ENCODE measurements at regions not wholly inside any gene's neighbourhood (a gene's known extent, or its start where the extent isn't known, plus 50 kb on each side); places are given as distances from the start of the nearest gene placed in this dataset.

DNA sequence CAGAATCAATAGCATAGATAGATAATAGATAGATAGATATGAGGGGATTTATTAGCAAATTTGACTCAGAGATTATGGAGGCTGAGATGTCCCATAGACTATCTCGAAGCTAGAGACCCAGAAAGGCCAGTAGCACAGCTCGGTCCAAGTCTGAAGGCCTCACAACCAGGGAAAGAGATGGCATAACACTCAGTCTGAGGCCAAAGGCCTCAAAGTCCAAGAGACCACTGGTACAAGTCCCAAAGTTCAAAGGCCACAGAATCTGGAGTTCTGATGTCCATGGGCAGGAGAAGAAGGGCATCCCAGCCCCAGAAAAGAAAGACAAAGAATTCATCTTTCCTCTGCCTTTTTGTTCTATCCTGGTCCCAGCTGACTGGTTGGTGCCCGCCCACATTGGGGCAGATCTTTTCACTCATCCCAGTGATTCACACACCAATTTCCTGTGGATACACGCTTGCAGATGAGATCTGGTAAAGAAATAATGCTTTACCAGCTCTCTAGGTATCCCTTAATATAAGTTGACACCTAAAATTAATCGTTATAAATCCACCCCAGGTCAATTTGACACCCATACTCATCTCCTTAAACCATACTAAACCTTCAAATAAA is 127.8 kb upstream of the FBN2 start:
- DNase-seq (ENCODE audit: low read depth in 3 of 3, low spot score in 2 of 3), result no peak

- DNase-seq (ENCODE audit: low read depth in 3 of 3, low spot score in 2 of 3), result no peak
Observed at GRCh38 chr5:128667152-128667551, 129.1 kb upstream of the FBN2 start.

- no peak for DNase-seq (ENCODE audit: low read depth in 3 of 3, low spot score in 2 of 3)
Observed at GRCh38 chr5:128667751-128668150, 129.7 kb upstream of the FBN2 start.

DNA sequence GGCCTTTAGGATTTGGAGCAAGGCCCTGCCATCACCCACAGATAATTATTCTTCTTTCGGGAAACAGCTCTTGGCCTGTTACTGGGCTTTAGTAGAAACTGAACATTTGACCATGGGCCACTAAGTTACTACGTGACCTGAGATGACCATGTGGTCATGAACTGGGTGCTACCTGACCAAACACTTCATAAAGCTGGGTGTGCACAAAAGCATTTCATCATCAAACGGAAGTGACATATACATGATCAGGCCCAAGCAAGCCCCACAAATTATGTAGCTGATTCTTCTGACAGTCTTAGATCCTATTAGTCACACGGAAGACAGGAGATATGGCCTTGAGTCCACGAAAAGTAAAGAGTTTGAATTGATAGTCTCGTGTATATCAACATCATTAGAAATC is 130.9 kb upstream of the FBN2 start:
- DNase-seq (ENCODE audit: low read depth in 3 of 3, low spot score in 2 of 3), result no peak

DNA sequence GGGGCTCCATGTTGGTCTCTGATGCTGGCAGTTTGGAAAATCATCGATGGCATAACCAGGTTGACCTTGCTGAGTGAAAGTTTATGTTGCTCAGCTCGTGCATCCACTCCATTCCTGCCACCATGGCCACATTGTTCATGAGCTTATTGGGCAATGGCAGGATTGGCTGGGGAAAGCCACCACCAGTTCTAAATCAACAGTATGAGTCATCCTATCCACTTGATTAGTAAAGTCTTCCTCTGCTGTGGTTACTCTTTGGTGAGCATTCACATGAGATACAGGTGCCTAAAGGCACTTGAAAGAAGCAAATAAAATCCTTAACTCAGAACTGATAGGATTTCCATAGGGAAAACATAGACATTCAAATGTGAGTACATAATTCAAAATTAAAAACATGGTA is 131.8 kb upstream of the FBN2 start:
- no peak for DNase-seq (ENCODE audit: low read depth in 3 of 3, low spot score in 2 of 3)

DNA sequence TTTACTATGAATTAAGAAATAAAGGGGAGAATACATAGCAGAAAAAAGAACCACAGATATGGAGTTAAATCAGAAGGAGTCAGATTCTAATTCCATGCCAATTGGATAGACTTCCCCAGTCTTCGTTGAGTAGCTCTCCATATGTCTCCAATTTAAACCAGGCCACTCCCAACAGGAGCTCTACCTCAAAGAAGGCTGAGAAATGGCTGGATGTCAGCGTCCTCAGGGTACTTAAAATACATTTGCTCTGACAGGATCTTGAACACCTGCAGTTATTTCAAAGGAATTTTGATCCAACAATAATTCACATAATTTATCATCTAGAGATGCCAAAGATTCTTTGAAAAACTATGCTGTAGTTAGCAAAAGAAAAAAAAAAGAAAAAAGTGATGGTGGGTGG is 133.9 kb upstream of the FBN2 start:
- DNase-seq (ENCODE audit: low read depth in 3 of 3, low spot score in 2 of 3), result no peak

GRCh38 chr5:128673000-128673399 is 135.0 kb upstream of the FBN2 start:
- DNase-seq (ENCODE audit: low read depth in 3 of 3, low spot score in 2 of 3), result no peak

DNA sequence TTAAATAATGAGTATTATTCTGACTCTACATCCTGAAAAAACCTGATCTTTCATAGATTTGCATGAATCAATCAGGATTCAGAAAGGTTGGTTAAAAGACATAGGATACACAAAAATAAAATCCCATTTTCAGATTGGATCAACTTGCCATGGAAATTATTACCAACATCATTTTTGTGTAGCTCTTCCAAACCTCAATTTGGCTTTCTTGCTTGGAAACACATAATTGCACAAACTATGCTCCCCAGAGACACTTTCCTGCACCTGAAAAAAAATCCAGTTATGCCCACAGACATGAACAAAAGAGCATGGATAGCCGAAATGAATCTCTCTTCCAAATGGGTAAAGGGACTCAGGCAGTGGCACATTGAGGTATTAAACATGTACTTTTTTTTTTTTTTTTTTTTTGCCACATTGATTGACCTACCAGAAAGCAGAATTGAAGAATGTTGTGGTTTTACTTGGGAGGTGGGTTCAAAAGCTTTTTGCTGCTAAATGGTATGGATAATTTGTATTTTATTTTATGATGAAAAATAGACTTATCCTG is 135.4 kb upstream of the FBN2 start:
- DNase-seq (ENCODE audit: low read depth in 3 of 3, low spot score in 2 of 3), result no peak

GRCh38 chr5:128673970-128674369 is 135.9 kb upstream of the FBN2 start:
- no peak for DNase-seq (ENCODE audit: low read depth in 3 of 3, low spot score in 2 of 3)

GRCh38 chr5:128674837-128675446 is 136.9 kb upstream of the FBN2 start:
- DNase-seq (ENCODE audit: low read depth in 3 of 3, low spot score in 2 of 3), result no peak

GRCh38 chr5:128681096-128681495 is 143.1 kb upstream of the FBN2 start:
- DNase-seq (ENCODE audit: low read depth in 3 of 3, low spot score in 2 of 3), result no peak

DNA sequence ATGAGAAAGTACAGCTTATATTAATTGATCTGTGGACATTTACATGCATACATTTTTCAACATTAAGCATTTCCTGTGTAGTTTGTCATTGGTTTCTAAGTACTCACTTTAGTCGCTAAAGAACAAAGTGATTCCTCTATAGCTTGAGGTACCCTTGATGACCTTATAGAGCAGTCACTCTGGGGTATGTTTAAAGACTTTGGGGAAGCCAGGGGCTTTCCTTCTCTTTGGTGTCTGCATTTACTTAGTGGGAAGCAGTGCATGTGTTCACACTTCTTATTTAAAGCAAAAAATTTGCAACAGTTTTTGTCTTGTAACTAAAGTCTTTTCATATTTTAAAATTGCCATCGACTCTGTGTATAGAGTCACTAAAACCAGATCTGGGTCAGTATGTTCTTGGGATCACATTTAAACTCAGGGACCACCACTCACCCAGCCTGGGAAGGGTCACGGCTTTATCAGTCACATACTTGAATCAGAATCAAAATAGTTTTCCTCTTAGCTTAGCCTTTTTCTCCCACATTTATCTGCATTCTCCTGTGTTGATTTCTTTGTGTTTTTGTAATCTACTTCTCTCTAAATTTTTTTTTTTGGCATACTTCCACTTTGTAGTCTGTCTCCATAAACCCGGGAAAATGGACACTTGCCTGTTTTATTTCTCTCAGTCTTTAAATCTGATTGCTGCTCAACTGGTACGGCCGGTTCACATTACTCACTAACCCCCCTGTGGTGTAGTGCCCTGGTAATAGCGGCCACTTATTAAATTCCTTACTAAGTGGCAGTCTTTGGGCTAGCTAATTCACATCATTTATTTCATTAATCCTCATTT is 143.9 kb upstream of the FBN2 start:
- no peak for DNase-seq (ENCODE audit: low read depth in 3 of 3, low spot score in 2 of 3)

- DNase-seq (ENCODE audit: low read depth in 3 of 3, low spot score in 2 of 3), result no peak
Observed at GRCh38 chr5:128682669-128683068, 144.6 kb upstream of the FBN2 start.

GRCh38 chr5:128684961-128685360 is 146.9 kb upstream of the FBN2 start:
- no peak for DNase-seq (ENCODE audit: low read depth in 3 of 3, low spot score in 2 of 3)

DNA sequence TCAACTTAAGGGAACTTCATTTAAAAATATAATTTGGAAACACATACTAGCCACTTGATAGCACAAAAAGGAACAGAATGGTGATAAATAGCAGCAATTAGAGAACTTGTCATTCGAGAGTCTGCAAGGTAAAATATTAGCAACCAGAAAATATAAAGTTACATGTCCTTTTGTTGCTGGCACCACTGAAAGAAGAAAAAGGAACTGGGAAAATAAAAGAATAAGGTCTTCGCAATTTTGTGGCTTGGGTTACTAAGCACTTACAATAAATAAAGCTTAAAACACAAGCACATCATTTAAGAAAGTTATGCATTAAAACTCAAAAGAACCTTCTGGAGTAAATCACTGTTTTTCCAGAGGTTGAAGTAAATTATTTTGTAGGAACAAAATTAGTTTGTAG is 149.9 kb upstream of the FBN2 start:
- DNase-seq (ENCODE audit: low read depth in 3 of 3, low spot score in 2 of 3), result no peak

DNA sequence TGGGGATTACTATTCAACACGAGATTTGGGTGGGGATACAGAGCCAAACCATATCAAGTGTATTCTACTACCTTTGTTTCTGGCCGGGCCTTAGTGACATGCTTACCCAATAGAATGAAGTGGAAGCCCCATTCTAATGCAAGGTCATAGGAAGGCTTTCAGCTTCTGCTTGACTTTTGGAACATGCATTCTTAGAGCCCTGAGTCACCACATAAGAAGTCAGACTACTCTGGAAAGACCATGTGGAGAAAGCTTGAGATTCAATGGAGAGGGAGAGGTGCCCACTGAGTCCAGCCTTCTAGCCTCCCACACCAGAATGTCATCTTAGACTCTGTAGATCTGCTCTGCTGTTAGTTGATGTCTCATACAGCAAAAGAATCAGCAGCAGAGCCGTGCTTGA is 155.7 kb upstream of the FBN2 start:
- DNase-seq (ENCODE audit: low read depth in 3 of 3, low spot score in 2 of 3), result no peak

GRCh38 chr5:128695791-128696530 is 157.9 kb upstream of the FBN2 start:
- no peak for DNase-seq (ENCODE audit: low read depth in 3 of 3, low spot score in 2 of 3)

DNA sequence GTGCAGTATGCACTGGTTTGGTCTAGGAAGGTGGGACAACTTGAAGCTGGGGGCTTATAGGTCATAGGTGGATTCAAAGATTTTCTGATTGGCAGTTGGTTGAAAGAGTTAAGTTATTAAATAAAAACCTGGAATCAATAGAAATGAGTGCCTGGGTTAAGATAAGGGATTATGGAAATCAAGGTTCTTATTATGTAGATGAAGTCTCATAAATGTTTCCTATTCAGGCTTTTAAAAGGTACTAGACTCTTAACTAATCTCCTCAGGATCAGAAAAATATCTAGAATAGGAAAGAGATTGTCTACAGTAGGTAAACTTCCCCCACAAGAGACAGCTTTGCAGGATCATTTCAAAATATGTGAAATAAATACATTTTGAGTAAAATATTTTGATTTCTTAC is 163.3 kb upstream of the FBN2 start:
- no peak for DNase-seq (ENCODE audit: low read depth in 3 of 3, low spot score in 2 of 3)

- DNase-seq (ENCODE audit: low read depth in 3 of 3, low spot score in 2 of 3), result no peak
Observed at GRCh38 chr5:128703322-128703721, 165.3 kb upstream of the FBN2 start.

GRCh38 chr5:128706269-128706668 is 168.2 kb upstream of the FBN2 start:
- DNase-seq (ENCODE audit: low read depth in 3 of 3, low spot score in 2 of 3), result no peak

GRCh38 chr5:128708841-128709240 is 170.8 kb upstream of the FBN2 start:
- no peak for DNase-seq (ENCODE audit: low read depth in 3 of 3, low spot score in 2 of 3)

All from right renal cortex interstitium (tissue), 3 donors.